Panc1 (cell line): ENCODE measurements at regions not wholly inside any gene's neighbourhood (a gene's known extent, or its start where the extent isn't known, plus 50 kb on each side); places are given as distances from the start of the nearest gene placed in this dataset.

Experiments
- ATAC-seq: fragments of 200-7000 bp; cut with Tn5 transposase; 2 replicates; pipeline ENCODE4 v1.9.1; 2020; ENCODE audit warnings: mild to moderate bottlenecking, moderate library complexity
- BruUV-seq: library from RNA; stranded (reverse); fragments of 400-500 nt; replicated peaks from 2 replicates; lab custom pipeline; 2021; lab: Mats Ljungman, UMichigan
- CTCF ChIA-PET: fragments of 300-600 bp; sonication (Branson Sonifier 250); formaldehyde crosslinking; loops from one replicate; lab custom pipeline; 2022; ENCODE audit warnings: antibody characterized with exemption; lab: Charles Lee
- POLR2A ChIA-PET: fragments of 300-600 bp; sonication (Branson Sonifier 250); formaldehyde crosslinking; loops from one replicate; lab custom pipeline; 2022; ENCODE audit warnings: antibody characterized with exemption; lab: Charles Lee
- DNase-seq: peaks from one replicate; pipeline ENCODE4 v3.0.0-alpha.2; 2010; ENCODE audit warnings: low read depth, low spot score
- H3K27ac ChIP-seq: 2 replicates; pipeline ENCODE4 v1.5.1; 2011; ENCODE audit warnings: mild to moderate bottlenecking, low read length, inconsistent platforms
- H3K27me3 ChIP-seq: fragments of 200-500 bp; sonication (Bioruptor generic); 2 replicates; pipeline ENCODE4 v1.6.0; 2014; ENCODE audit warnings: low read length, inconsistent platforms; ENCODE audit not compliant: control insufficient read depth, insufficient read depth
- H3K36me3 ChIP-seq: fragments of 200-500 bp; sonication (Bioruptor generic); 2 replicates; pipeline ENCODE4 v1.5.1; 2014; ENCODE audit warnings: inconsistent platforms, mild to moderate bottlenecking, low read length, moderate library complexity; ENCODE audit not compliant: control insufficient read depth, insufficient read depth
- H3K4me1 ChIP-seq: 2 replicates; pipeline ENCODE4 v1.5.1; 2011; ENCODE audit warnings: inconsistent platforms, mild to moderate bottlenecking, low read length, moderate library complexity; ENCODE audit not compliant: control insufficient read depth, insufficient read depth
- H3K4me3 ChIP-seq, 2 experiments: 2 replicates each; pipeline ENCODE4 v1.5.1; 2011 to 2012; ENCODE audit warnings: low read depth in 2 of 2, low read length in 2 of 2, mild to moderate bottlenecking in 2 of 2, inconsistent platforms in 1 of 2, moderate library complexity in 1 of 2
- H3K9me3 ChIP-seq: fragments of 200-500 bp; sonication (Bioruptor generic); 2 replicates; pipeline ENCODE4 v1.5.1; 2014; ENCODE audit warnings: low read depth, mild to moderate bottlenecking, inconsistent platforms, low read length, moderate library complexity; ENCODE audit not compliant: control insufficient read depth, insufficient read depth
- POLR2AphosphoS5 ChIP-seq: IDR thresholded peaks from 2 replicates; pipeline ENCODE4 v1.6.1; 2012; ENCODE audit warnings: mild to moderate bottlenecking, low read depth, low read length, moderate library complexity
- SIN3A ChIP-seq: IDR thresholded peaks from 2 replicates; pipeline ENCODE4 v1.6.1; 2012; ENCODE audit warnings: low read depth, mild to moderate bottlenecking, low read length, moderate library complexity, borderline replicate concordance; ENCODE audit not compliant: insufficient read depth
- TCF7L2 ChIP-seq: IDR thresholded peaks from 2 replicates; pipeline ENCODE4 v1.6.1; 2011; ENCODE audit warnings: mild to moderate bottlenecking, low read depth, low read length, inconsistent platforms
- in situ Hi-C: cut with HindIII; loops from 2 replicates; pipeline ENCODE4 v1.10.0; 2016; ENCODE audit warnings: low sequenced_read_pairs, low pct_unique_long_range_greater_than_20kb
- intact Hi-C: fragments of 100-400 bp; cut with micrococcal nuclease; formaldehyde crosslinking; loops from one replicate; pipeline ENCODE4 v1.10.0; 2022; ENCODE audit not compliant: unreplicated experiment
- TF ChIP-seq, protein P1 (sequence below), 2 experiments: IDR thresholded peaks; 2 replicates each; pipeline ENCODE4 v1.6.1; 2011 to 2012; ENCODE audit warnings: low read depth in 2 of 2, control low read depth in 1 of 2, low read length in 1 of 2, mild to moderate bottlenecking in 1 of 2, moderate library complexity in 1 of 2; ENCODE audit not compliant: insufficient read depth in 1 of 2
- TF ChIP-seq, protein P2 (sequence below): fragments of 450-650 bp; IDR thresholded peaks from 2 replicates; pipeline ENCODE4 v1.5.1; 2017; ENCODE audit warnings: mild to moderate bottlenecking

DNA sequence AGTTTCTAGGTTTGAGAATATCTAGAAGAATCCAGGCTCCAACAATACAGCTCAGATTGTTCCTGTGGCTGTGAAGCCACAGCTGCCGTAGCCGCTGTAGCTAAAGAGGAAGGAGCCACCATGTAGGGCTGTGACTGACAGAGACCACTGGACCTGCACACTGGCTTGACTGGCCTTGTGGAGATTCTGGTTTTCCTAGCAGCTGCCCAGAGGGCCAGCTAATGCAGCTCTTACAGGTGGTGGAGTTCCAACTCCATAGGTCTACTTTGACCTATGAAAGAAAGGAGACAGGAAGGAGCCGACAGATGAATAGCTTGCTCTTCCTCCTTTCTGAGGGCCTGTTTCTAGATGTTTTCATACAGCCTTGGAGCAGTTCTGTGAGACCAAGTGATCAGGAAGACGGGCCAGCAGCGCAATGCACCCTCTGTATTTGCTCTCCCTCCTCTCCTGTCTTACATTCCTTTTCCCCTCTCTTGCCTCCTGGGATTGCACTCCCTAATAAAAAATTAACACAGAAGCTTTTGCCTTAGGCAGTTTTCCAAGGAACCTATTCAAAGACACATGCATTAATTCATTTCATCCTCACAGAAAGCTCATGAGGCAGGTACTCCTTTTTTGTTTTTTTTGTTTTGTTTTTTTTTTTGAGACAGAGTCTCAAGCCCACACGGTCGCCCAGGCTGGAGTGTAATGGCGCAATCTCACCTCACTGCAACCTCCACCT is 51.8 kb upstream of the MYB start:
- POLR2A ChIA-PET, result interaction anchor here (0.6 to 0.7 kb wide), 2 partner anchors 10 to 59 kb away, joined by 3 to 9 read pairs; no protein-coding TSS in a partner anchor
- H3K4me3 ChIP-seq, result no peak overlapping the region
- intact Hi-C loops, result no loop called here
- 0 out of 2 replicates have a peak, but pooled peaks cover 5% of the 10 kb centered on the region for H3K27me3 ChIP-seq
- no TSS peak for BruUV-seq
- no peak for ATAC-seq
- H3K27ac ChIP-seq, result no peak overlapping the region
- no peaks in the 10 kb centered on the region for H3K9me3 ChIP-seq
- in situ Hi-C loops, result no loop called here
- no peaks in the 10 kb centered on the region for H3K36me3 ChIP-seq
- DNase-seq, result no peak
- CTCF ChIA-PET, result no interaction called here
- H3K4me1 ChIP-seq, result no peaks in the 10 kb centered on the region
- TF ChIP-seq TCF7L2, result no peak
- TF ChIP-seq, protein P1, sequence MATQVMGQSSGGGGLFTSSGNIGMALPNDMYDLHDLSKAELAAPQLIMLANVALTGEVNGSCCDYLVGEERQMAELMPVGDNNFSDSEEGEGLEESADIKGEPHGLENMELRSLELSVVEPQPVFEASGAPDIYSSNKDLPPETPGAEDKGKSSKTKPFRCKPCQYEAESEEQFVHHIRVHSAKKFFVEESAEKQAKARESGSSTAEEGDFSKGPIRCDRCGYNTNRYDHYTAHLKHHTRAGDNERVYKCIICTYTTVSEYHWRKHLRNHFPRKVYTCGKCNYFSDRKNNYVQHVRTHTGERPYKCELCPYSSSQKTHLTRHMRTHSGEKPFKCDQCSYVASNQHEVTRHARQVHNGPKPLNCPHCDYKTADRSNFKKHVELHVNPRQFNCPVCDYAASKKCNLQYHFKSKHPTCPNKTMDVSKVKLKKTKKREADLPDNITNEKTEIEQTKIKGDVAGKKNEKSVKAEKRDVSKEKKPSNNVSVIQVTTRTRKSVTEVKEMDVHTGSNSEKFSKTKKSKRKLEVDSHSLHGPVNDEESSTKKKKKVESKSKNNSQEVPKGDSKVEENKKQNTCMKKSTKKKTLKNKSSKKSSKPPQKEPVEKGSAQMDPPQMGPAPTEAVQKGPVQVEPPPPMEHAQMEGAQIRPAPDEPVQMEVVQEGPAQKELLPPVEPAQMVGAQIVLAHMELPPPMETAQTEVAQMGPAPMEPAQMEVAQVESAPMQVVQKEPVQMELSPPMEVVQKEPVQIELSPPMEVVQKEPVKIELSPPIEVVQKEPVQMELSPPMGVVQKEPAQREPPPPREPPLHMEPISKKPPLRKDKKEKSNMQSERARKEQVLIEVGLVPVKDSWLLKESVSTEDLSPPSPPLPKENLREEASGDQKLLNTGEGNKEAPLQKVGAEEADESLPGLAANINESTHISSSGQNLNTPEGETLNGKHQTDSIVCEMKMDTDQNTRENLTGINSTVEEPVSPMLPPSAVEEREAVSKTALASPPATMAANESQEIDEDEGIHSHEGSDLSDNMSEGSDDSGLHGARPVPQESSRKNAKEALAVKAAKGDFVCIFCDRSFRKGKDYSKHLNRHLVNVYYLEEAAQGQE (IDR thresholded peaks at IDR 0.05; ENCODE audit: insufficient read depth in 1 of 2, low read depth in 2 of 2, low read length in 1 of 2), result no peak
- no peak for TF ChIP-seq SIN3A
- TF ChIP-seq, protein P2, sequence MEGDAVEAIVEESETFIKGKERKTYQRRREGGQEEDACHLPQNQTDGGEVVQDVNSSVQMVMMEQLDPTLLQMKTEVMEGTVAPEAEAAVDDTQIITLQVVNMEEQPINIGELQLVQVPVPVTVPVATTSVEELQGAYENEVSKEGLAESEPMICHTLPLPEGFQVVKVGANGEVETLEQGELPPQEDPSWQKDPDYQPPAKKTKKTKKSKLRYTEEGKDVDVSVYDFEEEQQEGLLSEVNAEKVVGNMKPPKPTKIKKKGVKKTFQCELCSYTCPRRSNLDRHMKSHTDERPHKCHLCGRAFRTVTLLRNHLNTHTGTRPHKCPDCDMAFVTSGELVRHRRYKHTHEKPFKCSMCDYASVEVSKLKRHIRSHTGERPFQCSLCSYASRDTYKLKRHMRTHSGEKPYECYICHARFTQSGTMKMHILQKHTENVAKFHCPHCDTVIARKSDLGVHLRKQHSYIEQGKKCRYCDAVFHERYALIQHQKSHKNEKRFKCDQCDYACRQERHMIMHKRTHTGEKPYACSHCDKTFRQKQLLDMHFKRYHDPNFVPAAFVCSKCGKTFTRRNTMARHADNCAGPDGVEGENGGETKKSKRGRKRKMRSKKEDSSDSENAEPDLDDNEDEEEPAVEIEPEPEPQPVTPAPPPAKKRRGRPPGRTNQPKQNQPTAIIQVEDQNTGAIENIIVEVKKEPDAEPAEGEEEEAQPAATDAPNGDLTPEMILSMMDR, result no peak
- no peak for TF ChIP-seq POLR2AphosphoS5

DNA sequence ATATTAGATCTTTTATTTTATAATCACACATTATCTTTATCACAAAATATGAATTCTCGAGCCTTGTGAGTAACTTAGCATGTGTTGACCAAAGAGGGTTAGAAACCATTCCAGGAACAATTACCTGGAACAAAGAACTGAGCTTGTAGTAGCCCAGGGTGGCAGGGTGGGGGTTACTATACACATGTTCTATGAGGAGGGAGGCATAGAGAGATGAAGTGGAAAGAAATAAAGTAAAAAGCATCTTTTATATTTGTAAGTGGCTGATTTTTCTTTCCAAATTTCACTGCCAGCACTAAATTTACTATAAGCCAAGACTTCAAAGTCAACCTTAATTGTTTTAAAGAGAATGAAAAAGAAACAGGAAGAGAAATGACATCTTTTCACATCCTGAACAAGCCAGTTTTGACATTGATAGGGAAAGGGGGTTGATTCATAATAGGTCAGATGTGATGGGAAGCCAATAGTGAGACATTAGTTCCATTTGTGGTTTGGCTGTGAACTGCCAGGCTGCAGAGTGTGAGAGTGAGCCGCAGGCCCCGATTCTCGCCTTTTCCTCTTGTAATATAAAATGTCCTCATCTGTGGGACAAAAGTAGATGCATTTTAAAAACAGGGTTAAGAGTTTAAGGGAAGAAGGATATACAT is 52.7 kb upstream of the MYB start:
- no peak overlapping the region for H3K4me3 ChIP-seq
- no peaks in the 10 kb centered on the region for H3K9me3 ChIP-seq
- peaks cover 5% of the 10 kb centered on the region; the same call in 1 of the 2 replicates for H3K27me3 ChIP-seq
- no peak for ATAC-seq
- H3K27ac ChIP-seq, result no peak overlapping the region
- TF ChIP-seq, protein P2, result no peak
- no peak for TF ChIP-seq SIN3A
- no peak for TF ChIP-seq POLR2AphosphoS5
- TF ChIP-seq, protein P1 (IDR thresholded peaks at IDR 0.05; ENCODE audit: insufficient read depth in 1 of 2, low read depth in 2 of 2, low read length in 1 of 2), result no peak
- TF ChIP-seq TCF7L2, result no peak
- no TSS peak for BruUV-seq
- CTCF ChIA-PET, result interaction anchor here (0.6 kb wide), 1 partner anchor 34 kb away, joined by 4 read pairs; no protein-coding TSS in a partner anchor
- in situ Hi-C loops, result no loop called here
- DNase-seq, result no peak
- intact Hi-C loops, result no loop called here
- POLR2A ChIA-PET, result interaction anchor here (0.6 to 0.7 kb wide), 2 partner anchors 9 to 60 kb away, joined by 3 to 9 read pairs; no protein-coding TSS in a partner anchor
- H3K4me1 ChIP-seq, result no peaks in the 10 kb centered on the region
- no peaks in the 10 kb centered on the region for H3K36me3 ChIP-seq
